OCI-LY1 (cell line): ENCODE measurements at regions not wholly inside any gene's neighbourhood (a gene's known extent, or its start where the extent isn't known, plus 50 kb on each side); places are given as distances from the start of the nearest gene placed in this dataset.

Experiments used
- H2AFZ ChIP-seq: fragments of 200-600 bp; sonication (generic), shearing (Covaris generic); 2 replicates; pipeline ENCODE4 v1.6.0; 2014; ENCODE audit warnings: antibody characterized with exemption, mild to moderate bottlenecking, low read length
- H3F3A ChIP-seq: fragments of 200-600 bp; sonication (generic), shearing (Covaris generic); 2 replicates; pipeline ENCODE4 v1.6.0; 2014; ENCODE audit warnings: mild to moderate bottlenecking, antibody characterized with exemption, low read length, moderate library complexity; ENCODE audit not compliant: insufficient read depth
- H3K27ac ChIP-seq: fragments of 200-600 bp; sonication (generic); 2 replicates; pipeline ENCODE4 v1.5.1; 2014; ENCODE audit warnings: low read length, mixed run types, mild to moderate bottlenecking, low read depth; ENCODE audit not compliant: poor library complexity, severe bottlenecking
- H3K27me3 ChIP-seq: fragments of 200-600 bp; sonication (generic); 2 replicates; pipeline ENCODE4 v1.6.0; 2014; ENCODE audit warnings: antibody characterized with exemption, mild to moderate bottlenecking, low read length, moderate library complexity; ENCODE audit not compliant: insufficient read depth
- H3K36me3 ChIP-seq: fragments of 200-600 bp; sonication (generic); 2 replicates; pipeline ENCODE4 v1.6.1; 2014; ENCODE audit warnings: mild to moderate bottlenecking, antibody characterized with exemption, low read length, moderate library complexity, mixed read lengths; ENCODE audit not compliant: insufficient read depth
- H3K4me1 ChIP-seq: fragments of 200-600 bp; sonication (generic); 2 replicates; pipeline ENCODE4 v1.5.1; 2014; ENCODE audit warnings: mild to moderate bottlenecking, low read length, moderate library complexity; ENCODE audit not compliant: insufficient read depth, severe bottlenecking
- H3K4me2 ChIP-seq: fragments of 200-600 bp; sonication (generic), shearing (Covaris generic); 2 replicates; pipeline ENCODE4 v1.6.1; 2014; ENCODE audit warnings: low read length
- H3K4me3 ChIP-seq: fragments of 200-600 bp; sonication (generic); 2 replicates; pipeline ENCODE4 v1.5.1; 2014; ENCODE audit warnings: low read length, low read depth, mild to moderate bottlenecking, mixed read lengths; ENCODE audit not compliant: poor library complexity, severe bottlenecking
- H3K79me2 ChIP-seq: fragments of 200-600 bp; shearing (Covaris generic); 2 replicates; pipeline ENCODE4 v1.6.1; 2016; ENCODE audit warnings: mixed run types, low read length, mixed read lengths; ENCODE audit not compliant: insufficient read depth
- H3K9ac ChIP-seq: fragments of 200-600 bp; sonication (generic), shearing (Covaris generic); 2 replicates; pipeline ENCODE4 v1.6.1; 2014; ENCODE audit warnings: mild to moderate bottlenecking, low read length, mixed read lengths
- H3K9me2 ChIP-seq: fragments of 200-600 bp; sonication (generic), shearing (Covaris generic); 2 replicates; pipeline ENCODE4 v1.6.1; 2014; ENCODE audit warnings: low read depth, mild to moderate bottlenecking, low read length, mixed read lengths
- H3K9me3 ChIP-seq: fragments of 200-600 bp; shearing (Covaris generic); 2 replicates; pipeline ENCODE4 v1.6.1; 2014; ENCODE audit warnings: low read length, mixed read lengths
- H4K20me1 ChIP-seq: fragments of 200-600 bp; sonication (generic), shearing (Covaris generic); 2 replicates; pipeline ENCODE4 v1.6.0; 2016; ENCODE audit warnings: mild to moderate bottlenecking, low read length; ENCODE audit not compliant: insufficient read depth
- CTCF ChIP-seq: fragments of 200-600 bp; sonication (generic), shearing (Covaris generic); IDR thresholded peaks from 2 replicates; pipeline ENCODE4 v1.5.1; 2017; ENCODE audit warnings: mild to moderate bottlenecking, antibody characterized with exemption, low read length, moderate library complexity, mixed read lengths
- EZH2 ChIP-seq: fragments of 200-600 bp; sonication (generic), shearing (Covaris generic); IDR thresholded peaks from 2 replicates; pipeline ENCODE4 v1.8.0; 2017; ENCODE audit warnings: borderline replicate concordance, mixed run types, mild to moderate bottlenecking, antibody characterized with exemption, low read length, moderate library complexity, mixed read lengths

DNA sequence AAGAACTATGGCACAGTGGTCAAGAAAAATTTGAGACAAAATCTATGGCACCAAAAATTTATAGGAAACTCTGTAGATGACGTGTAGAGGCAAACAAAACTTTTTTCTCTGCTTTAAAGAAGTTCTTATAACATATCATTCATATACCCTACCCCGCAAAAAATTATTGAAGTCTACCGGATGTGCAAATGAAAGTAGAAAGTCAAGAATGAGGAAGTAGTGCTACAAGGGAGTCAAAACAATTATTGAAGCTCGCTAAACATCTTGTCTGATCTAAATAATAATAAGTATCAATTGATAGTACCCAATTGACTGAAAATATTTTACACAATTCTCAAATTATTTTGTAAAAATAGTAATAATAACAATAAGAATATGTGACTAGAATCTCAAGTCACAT is 398.5 kb downstream of the TAF11L14 start:
- no peak overlapping the region for H3K27ac ChIP-seq
- H3K9ac ChIP-seq, result no peak overlapping the region
- no peaks in the 10 kb centered on the region for H3K9me3 ChIP-seq
- H3K27me3 ChIP-seq, result no peaks in the 10 kb centered on the region
- H4K20me1 ChIP-seq, result no peaks in the 10 kb centered on the region
- H3K36me3 ChIP-seq, result no peaks in the 10 kb centered on the region
- H3K4me2 ChIP-seq, result no peak overlapping the region
- TF ChIP-seq EZH2 (no peak), CTCF (no peak)
- H3F3A ChIP-seq, result no peaks in the 10 kb centered on the region
- H3K4me1 ChIP-seq, result no peaks in the 10 kb centered on the region
- no peaks in the 10 kb centered on the region for H3K9me2 ChIP-seq
- H3K4me3 ChIP-seq, result no peak overlapping the region
- H3K79me2 ChIP-seq, result no peaks in the 10 kb centered on the region
- H2AFZ ChIP-seq, result no peak overlapping the region

DNA sequence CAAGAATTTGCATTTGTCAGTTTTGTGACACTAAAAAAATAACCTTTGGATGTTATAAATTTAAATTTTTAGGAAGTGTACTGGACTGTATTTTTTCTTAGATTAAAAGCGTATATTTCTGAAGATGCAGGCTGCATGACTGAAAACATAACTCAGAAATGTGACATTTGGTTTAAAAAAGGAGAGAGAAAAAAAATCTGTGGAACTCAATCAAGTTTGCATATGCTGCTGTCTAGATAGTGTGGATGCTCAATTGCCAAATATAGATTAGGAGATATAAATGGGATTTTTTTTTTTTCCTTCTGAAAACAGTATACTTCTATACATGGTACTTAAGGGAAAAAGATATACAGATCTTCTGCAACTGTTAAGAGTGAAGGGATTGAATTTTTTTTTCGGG is 402.3 kb downstream of the TAF11L14 start:
- H3K36me3 ChIP-seq, result no peaks in the 10 kb centered on the region
- H3F3A ChIP-seq, result no peaks in the 10 kb centered on the region
- no peaks in the 10 kb centered on the region for H3K27me3 ChIP-seq
- no peak for TF ChIP-seq CTCF
- TF ChIP-seq EZH2, result no peak
- H3K4me3 ChIP-seq, result no peak overlapping the region
- H3K4me2 ChIP-seq, result no peak overlapping the region
- H3K9me2 ChIP-seq, result no peaks in the 10 kb centered on the region
- no peaks in the 10 kb centered on the region for H3K4me1 ChIP-seq
- H2AFZ ChIP-seq, result no peak overlapping the region
- H3K9ac ChIP-seq, result no peak overlapping the region
- H3K27ac ChIP-seq, result no peak overlapping the region
- no peaks in the 10 kb centered on the region for H3K9me3 ChIP-seq
- no peaks in the 10 kb centered on the region for H3K79me2 ChIP-seq
- no peaks in the 10 kb centered on the region for H4K20me1 ChIP-seq

DNA sequence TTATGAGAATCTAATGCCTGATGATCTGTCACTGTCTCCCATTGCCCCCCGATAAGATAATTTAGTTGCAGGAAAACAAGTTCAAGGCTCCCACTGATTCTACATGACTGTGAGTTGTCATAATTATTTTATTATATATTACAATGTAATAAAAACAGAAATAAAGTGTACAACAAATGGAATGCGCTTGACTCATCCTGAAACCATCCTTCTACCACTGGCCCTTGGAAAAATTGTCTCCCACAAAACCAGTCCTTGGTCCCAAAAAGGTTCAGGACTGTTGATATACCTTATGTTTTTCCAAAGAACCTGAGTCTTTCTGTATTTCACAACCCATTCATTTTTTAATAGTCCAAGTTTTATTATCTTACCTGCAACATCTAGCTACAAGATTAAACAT is 403.5 kb downstream of the TAF11L14 start:
- Histone ChIP-seq H2AFZ (no peak overlapping the region), H3K9me3 (no peaks in the 10 kb centered on the region), H3K9me2 (no peaks in the 10 kb centered on the region), H3F3A (no peaks in the 10 kb centered on the region), H3K79me2 (no peaks in the 10 kb centered on the region), H4K20me1 (no peaks in the 10 kb centered on the region), H3K4me2 (no peak overlapping the region), H3K27me3 (no peaks in the 10 kb centered on the region), H3K4me3 (no peak overlapping the region), H3K27ac (no peak overlapping the region), H3K4me1 (no peaks in the 10 kb centered on the region), H3K36me3 (no peaks in the 10 kb centered on the region), H3K9ac (no peak overlapping the region)
- TF ChIP-seq CTCF, result no peak
- TF ChIP-seq EZH2, result no peak
